IMR-90 (cell line): ENCODE measurements at regions not wholly inside any gene's neighbourhood (a gene's known extent, or its start where the extent isn't known, plus 50 kb on each side); places are given as distances from the start of the nearest gene placed in this dataset.

Experiments used
- ATAC-seq: fragments of 200-7000 bp; cut with Tn5 transposase; 2 replicates; pipeline ENCODE4 v1.9.1; 2020; ENCODE audit warnings: low read depth, mild to moderate bottlenecking, moderate library complexity
- BruUV-seq: library from RNA; stranded (reverse); fragments of 400-500 nt; replicated peaks from 2 replicates; lab custom pipeline; 2021; lab: Mats Ljungman, UMichigan
- CTCF ChIA-PET: fragments of 300-600 bp; formaldehyde crosslinking; extraction: SDS; loops from one replicate; lab custom pipeline; 2021; ENCODE audit warnings: antibody characterized with exemption; lab: Yijun Ruan, JAX
- POLR2A ChIA-PET: fragments of 300-600 bp; sonication (Branson Sonifier 250); formaldehyde crosslinking; loops from one replicate; lab custom pipeline; 2022; ENCODE audit warnings: antibody characterized with exemption; ENCODE audit not compliant: unreplicated experiment; lab: Charles Lee
- DNase-seq: peaks from one replicate; pipeline ENCODE4 v3.0.0; 2013
- H2AFZ ChIP-seq: replicated peaks from 2 replicates; pipeline ENCODE3; 2013; ENCODE audit warnings: low read length, mild to moderate bottlenecking; ENCODE audit not compliant: poor library complexity
- H2AK5ac ChIP-seq: 2 replicates; pipeline ENCODE4 v1.6.1; 2013; ENCODE audit warnings: low read depth, low read length, inconsistent platforms
- H2AK9ac ChIP-seq: replicated peaks from 2 replicates; pipeline ENCODE3; 2013; ENCODE audit warnings: mild to moderate bottlenecking, low read depth, low read length, moderate library complexity; ENCODE audit not compliant: poor library complexity
- H2BK120ac ChIP-seq: 2 replicates; pipeline ENCODE4 v1.6.1; 2013; ENCODE audit warnings: low read depth, low read length, inconsistent platforms
- H2BK15ac ChIP-seq: 3 replicates; pipeline ENCODE4 v1.6.1; 2013; ENCODE audit warnings: low read depth, low read length, inconsistent platforms
- H2BK20ac ChIP-seq: 2 replicates; pipeline ENCODE4 v1.6.1; 2013; ENCODE audit warnings: low read depth, mild to moderate bottlenecking, inconsistent platforms, low read length, moderate library complexity
- H2BK5ac ChIP-seq: 2 replicates; pipeline ENCODE4 v1.6.1; 2013; ENCODE audit warnings: mild to moderate bottlenecking, low read depth, low read length, inconsistent platforms; ENCODE audit not compliant: poor library complexity, severe bottlenecking
- H3K14ac ChIP-seq: replicated peaks from 2 replicates; pipeline ENCODE4 v1.6.1; 2013; ENCODE audit warnings: low read depth, low read length, inconsistent platforms
- H3K18ac ChIP-seq: 2 replicates; pipeline ENCODE4 v1.6.1; 2013; ENCODE audit warnings: low read depth, low read length, control low read depth
- H3K23ac ChIP-seq: 2 replicates; pipeline ENCODE4 v1.6.1; 2013; ENCODE audit warnings: low read depth, low read length, inconsistent platforms
- H3K27ac ChIP-seq: 2 replicates; pipeline ENCODE4 v1.5.1; 2013; ENCODE audit warnings: mild to moderate bottlenecking, control low read depth, low read length; ENCODE audit not compliant: insufficient read depth
- H3K27me3 ChIP-seq: 2 replicates; pipeline ENCODE4 v1.6.1; 2013; ENCODE audit warnings: low read length; ENCODE audit not compliant: control insufficient read depth, insufficient read depth
- H3K36me3 ChIP-seq: 2 replicates; pipeline ENCODE4 v1.6.1; 2013; ENCODE audit warnings: low read length, mixed read lengths; ENCODE audit not compliant: control insufficient read depth, insufficient read depth
- H3K4ac ChIP-seq: 2 replicates; pipeline ENCODE4 v1.6.1; 2013; ENCODE audit warnings: low read depth, low read length, inconsistent platforms
- H3K4me1 ChIP-seq: 2 replicates; pipeline ENCODE4 v1.6.1; 2013; ENCODE audit warnings: low read length, mixed read lengths; ENCODE audit not compliant: control insufficient read depth, insufficient read depth
- H3K4me2 ChIP-seq: 2 replicates; pipeline ENCODE4 v1.6.1; 2013; ENCODE audit warnings: low read depth, mild to moderate bottlenecking, control low read depth, low read length, moderate library complexity
- H3K4me3 ChIP-seq: 2 replicates; pipeline ENCODE4 v1.5.1; 2013; ENCODE audit warnings: low read depth, mild to moderate bottlenecking, control low read depth, low read length, moderate library complexity; ENCODE audit not compliant: insufficient read depth
- H3K56ac ChIP-seq: 2 replicates; pipeline ENCODE4 v1.6.1; 2013; ENCODE audit warnings: low read length, inconsistent platforms; ENCODE audit not compliant: insufficient read depth; ENCODE audit errors: extremely low read depth
- H3K79me1 ChIP-seq, 2 experiments: 2 replicates each; pipeline ENCODE4 v1.6.1; 2013; ENCODE audit warnings: low read length in 2 of 2, inconsistent platforms in 1 of 2, low read depth in 1 of 2
- H3K9ac ChIP-seq: 2 replicates; pipeline ENCODE4 v1.6.1; 2013; ENCODE audit warnings: low read depth, low read length, control low read depth
- H3K9me1 ChIP-seq: 2 replicates; pipeline ENCODE4 v1.6.1; 2013; ENCODE audit warnings: low read length, inconsistent platforms; ENCODE audit not compliant: insufficient read depth
- H3K9me3 ChIP-seq: 2 replicates; pipeline ENCODE4 v1.6.1; 2013; ENCODE audit warnings: low read length; ENCODE audit not compliant: control insufficient read depth, insufficient read depth
- H4K20me1 ChIP-seq: 2 replicates; pipeline ENCODE4 v1.6.1; 2013; ENCODE audit warnings: low read length, inconsistent platforms; ENCODE audit not compliant: insufficient read depth
- H4K5ac ChIP-seq: 2 replicates; pipeline ENCODE4 v1.6.1; 2013; ENCODE audit warnings: mild to moderate bottlenecking, low read depth, low read length, control low read depth
- H4K8ac ChIP-seq, 2 experiments: 2 replicates each; pipeline ENCODE4 v1.6.1; 2013; ENCODE audit warnings: low read depth in 2 of 2, low read length in 2 of 2, control low read depth in 1 of 2, inconsistent platforms in 1 of 2
- H4K91ac ChIP-seq: 2 replicates; pipeline ENCODE4 v1.6.1; 2013; ENCODE audit warnings: low read depth, low read length, inconsistent platforms; ENCODE audit not compliant: insufficient read depth
- BHLHE40 ChIP-seq: fragments of 150-350 bp; IDR thresholded peaks from 2 replicates; pipeline ENCODE4 v1.6.1; 2016; ENCODE audit warnings: mild to moderate bottlenecking, low read depth, low read length
- CEBPB ChIP-seq: IDR thresholded peaks from 2 replicates; pipeline ENCODE4 v1.6.1; 2012; ENCODE audit warnings: low read depth, low read length, improper control_type of control experiment
- CHD1 ChIP-seq: IDR thresholded peaks from 2 replicates; pipeline ENCODE4 v1.6.1; 2012; ENCODE audit warnings: low read depth, low read length, improper control_type of control experiment
- CTCF ChIP-seq: conservative IDR thresholded peaks from 2 replicates; pipeline ENCODE4 v1.5.1; 2012; ENCODE audit warnings: mild to moderate bottlenecking, low read depth, low read length, improper control_type of control experiment
- ELK1 ChIP-seq: fragments of 150-350 bp; IDR thresholded peaks from 2 replicates; pipeline ENCODE4 v1.6.1; 2016; ENCODE audit warnings: low read depth, mild to moderate bottlenecking, low read length, moderate library complexity, borderline replicate concordance
- FOS ChIP-seq: fragments of 150-350 bp; IDR thresholded peaks from 2 replicates; pipeline ENCODE4 v1.6.1; 2016; ENCODE audit warnings: low read depth, low read length
- MAFK ChIP-seq: IDR thresholded peaks from 2 replicates; pipeline ENCODE4 v1.6.1; 2012; ENCODE audit warnings: low read depth, low read length, improper control_type of control experiment
- MAZ ChIP-seq: IDR thresholded peaks from 2 replicates; pipeline ENCODE4 v1.6.1; 2012; ENCODE audit warnings: low read depth, mild to moderate bottlenecking, low read length, improper control_type of control experiment, moderate library complexity, borderline replicate concordance
- MXI1 ChIP-seq: IDR thresholded peaks from 2 replicates; pipeline ENCODE4 v1.6.1; 2012; ENCODE audit warnings: low read depth, mild to moderate bottlenecking, low read length, moderate library complexity, borderline replicate concordance
- NFE2L2 ChIP-seq: fragments of 150-350 bp; IDR thresholded peaks from 2 replicates; pipeline ENCODE4 v1.6.1; 2016; ENCODE audit warnings: low read depth, mild to moderate bottlenecking, low read length
- POLR2A ChIP-seq: IDR thresholded peaks from 2 replicates; pipeline ENCODE4 v1.6.1; 2012; ENCODE audit warnings: mild to moderate bottlenecking, low read depth, low read length
- RAD21 ChIP-seq: IDR thresholded peaks from 2 replicates; pipeline ENCODE4 v1.6.1; 2012; ENCODE audit warnings: low read length, improper control_type of control experiment
- RCOR1 ChIP-seq: IDR thresholded peaks from 2 replicates; pipeline ENCODE4 v1.6.1; 2012; ENCODE audit warnings: mild to moderate bottlenecking, low read length, improper control_type of control experiment; ENCODE audit not compliant: insufficient replicate concordance
- RFX5 ChIP-seq: IDR thresholded peaks from 2 replicates; pipeline ENCODE4 v1.8.0; 2012; ENCODE audit warnings: low read depth, mild to moderate bottlenecking, low read length, moderate library complexity
- SMC3 ChIP-seq: fragments of 150-350 bp; IDR thresholded peaks from 2 replicates; pipeline ENCODE4 v1.6.1; 2016; ENCODE audit warnings: low read depth, mild to moderate bottlenecking, antibody characterized with exemption, low read length, moderate library complexity
- USF2 ChIP-seq: fragments of 150-350 bp; IDR thresholded peaks from 2 replicates; pipeline ENCODE4 v1.6.1; 2017; ENCODE audit warnings: mild to moderate bottlenecking, antibody characterized with exemption, low read length, low read depth
- WGBS, 2 experiments: methylation state at CpG; one replicate each; pipeline versions ENCODE4 v1.1.5 to v1.1.7; 2013; ENCODE audit warnings: missing lambda C conversion rate in 2 of 2; ENCODE audit not compliant: insufficient read length in 1 of 2; ENCODE audit errors: extremely low coverage in 2 of 2; 5-methylcytosine and 5-hydroxymethylcytosine counted together
- dilution Hi-C: fragments of 300-500 bp; cut with HindIII; formaldehyde crosslinking; loops from one replicate; pipeline ENCODE4 v1.14.3; 2018; ENCODE audit warnings: low sequenced_read_pairs; ENCODE audit not compliant: unreplicated experiment
- in situ Hi-C: fragments of 300-500 bp; cut with MboI; formaldehyde crosslinking; loops from 3 replicates; pipeline ENCODE4 v1.14.3; 2019; ENCODE audit warnings: low sequenced_read_pairs, inconsistent platforms, mixed read lengths
- intact Hi-C: fragments of 100-400 bp; cut with micrococcal nuclease; formaldehyde crosslinking; loops from 2 replicates; pipeline ENCODE4 v1.10.0; 2022

- Histone ChIP-seq H3K56ac (no peak overlapping the region), H2BK120ac (no peak overlapping the region), H3K36me3 (no peaks in the 10 kb centered on the region), H3K27ac (no peak overlapping the region), H2BK5ac (no peak overlapping the region), H4K91ac (no peak overlapping the region), H3K27me3 (no peaks in the 10 kb centered on the region; the same call in 1 of the 2 replicates), H3K9me1 (no peaks in the 10 kb centered on the region), H2AFZ (no peak overlapping the region), H3K9me3 (no peaks in the 10 kb centered on the region), H4K5ac (no peak overlapping the region), H2AK5ac (no peak overlapping the region), H3K79me1 (no peaks in the 10 kb centered on the region), H3K23ac (no peak overlapping the region), H3K4me3 (no peak overlapping the region), H3K4me1 (no peaks in the 10 kb centered on the region), H4K8ac (no peak overlapping the region), H2BK15ac (no peak overlapping the region), H4K20me1 (no peaks in the 10 kb centered on the region), H3K4ac (no peak overlapping the region), H3K14ac (no peak overlapping the region), H3K9ac (no peak overlapping the region), H3K18ac (no peak overlapping the region), H2AK9ac (no peak overlapping the region), H2BK20ac (no peak overlapping the region), H3K4me2 (no peak overlapping the region)
- dilution Hi-C loops (no loop called here), in situ Hi-C loops (no loop called here), intact Hi-C loops (no loop called here)
- no TSS peak for BruUV-seq
- no peak for ATAC-seq
- POLR2A ChIA-PET, result no interaction called here
- TF ChIP-seq BHLHE40 (no peak), CEBPB (no peak), SMC3 (no peak), MXI1 (no peak), RAD21 (no peak), NFE2L2 (no peak), POLR2A (no peak), ELK1 (no peak), USF2 (no peak), FOS (no peak), RCOR1 (no peak), MAZ (no peak), RFX5 (no peak), CTCF (no peak), MAFK (no peak), CHD1 (no peak)
- CTCF ChIA-PET, result no interaction called here
- DNase-seq, result no peak
- no CpG with 5 or more reads among the region's 2 CpGs for WGBS, 2 experiments
These were observed 150.3 kb downstream of the RELL1 start for GRCh38 chr4:37535872-37536271.
